Stimulated activated CD4-positive, alpha-beta T cell treated with anti-CD3 and anti-CD28 coated beads, Interleukin-15, amount 100 ng/mL, for 1 hour (primary cell): ENCODE measurements at regions not wholly inside any gene's neighbourhood (a gene's known extent, or its start where the extent isn't known, plus 50 kb on each side); places are given as distances from the start of the nearest gene placed in this dataset.

Experiments used
- DNase-seq, 2 donors: peaks; one replicate each; pipeline ENCODE4 v3.0.0-alpha.2; 2020; ENCODE audit warnings: low read depth in 1 of 2, low spot score in 1 of 2

DNA sequence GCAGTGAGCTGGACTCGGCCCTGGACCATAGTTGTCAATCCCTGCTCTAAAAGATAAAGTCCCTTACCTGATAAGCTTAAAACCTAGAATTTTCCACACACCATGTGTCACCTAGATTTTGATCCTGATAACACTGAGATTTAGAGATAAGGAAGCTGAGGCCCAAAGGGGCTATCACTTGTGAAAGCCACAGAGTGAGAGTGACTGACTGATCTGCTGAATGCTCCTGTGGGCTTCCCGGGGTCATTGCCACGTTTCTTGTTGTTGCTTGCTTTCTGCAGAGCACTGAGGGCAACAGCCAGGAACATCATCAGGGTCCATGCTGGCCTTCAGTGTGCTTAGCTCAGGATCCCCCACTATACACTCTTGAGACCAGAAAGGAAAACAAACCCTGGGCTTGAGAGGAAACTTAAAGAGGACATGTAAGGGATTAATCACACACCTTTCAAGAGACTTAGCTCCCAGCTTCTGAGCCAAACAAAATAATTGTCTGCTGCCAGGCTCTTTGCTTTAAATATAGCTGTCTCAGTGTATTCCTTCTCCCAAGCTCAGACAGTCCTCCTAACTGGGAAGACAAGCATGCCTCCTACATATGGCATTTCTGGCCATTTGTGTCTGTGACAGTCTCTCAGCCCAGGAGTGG, 82.6 kb upstream of the ARHGAP5 start:
- DNase-seq = no peak

DNA sequence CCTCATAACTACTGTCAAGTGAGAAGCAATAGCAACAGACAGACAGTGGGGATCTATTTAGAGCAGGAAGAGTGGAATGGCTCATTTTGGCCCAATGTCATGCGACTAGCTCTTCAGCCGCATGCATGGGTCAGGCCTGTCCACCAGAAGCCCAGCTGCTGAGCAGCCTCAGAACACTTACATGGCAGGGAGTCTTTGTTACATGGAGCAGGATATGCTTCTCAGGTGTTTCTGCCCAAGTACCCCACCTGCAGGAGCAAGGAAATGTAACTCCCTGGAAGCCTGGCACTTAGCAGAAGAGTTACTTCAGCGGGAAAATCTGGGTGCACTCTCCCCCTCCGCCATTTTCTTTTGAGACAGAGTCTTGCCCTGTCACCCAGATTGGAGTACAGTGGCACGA, 73.5 kb upstream of the ARHGAP5 start:
- no peak for DNase-seq

DNA sequence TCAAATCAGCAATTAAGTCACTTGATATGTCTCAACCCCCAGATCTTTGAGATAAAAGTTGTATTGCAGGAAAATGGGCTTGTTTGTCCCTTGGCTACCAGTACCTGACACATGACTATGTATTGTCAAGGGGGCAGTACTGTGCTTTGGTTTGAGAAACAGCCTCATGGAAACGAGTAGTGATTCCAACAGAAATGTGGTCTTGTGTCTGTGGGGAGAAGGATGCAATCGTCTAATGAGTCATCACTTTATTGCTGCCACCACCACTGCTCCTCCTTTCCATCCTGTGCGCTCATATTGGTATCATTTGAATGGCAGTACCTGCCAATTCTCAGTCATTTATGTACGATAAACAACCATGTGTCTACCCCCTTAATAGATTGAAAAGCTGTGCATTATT, 72.8 kb upstream of the ARHGAP5 start:
- DNase-seq = no peak

DNA sequence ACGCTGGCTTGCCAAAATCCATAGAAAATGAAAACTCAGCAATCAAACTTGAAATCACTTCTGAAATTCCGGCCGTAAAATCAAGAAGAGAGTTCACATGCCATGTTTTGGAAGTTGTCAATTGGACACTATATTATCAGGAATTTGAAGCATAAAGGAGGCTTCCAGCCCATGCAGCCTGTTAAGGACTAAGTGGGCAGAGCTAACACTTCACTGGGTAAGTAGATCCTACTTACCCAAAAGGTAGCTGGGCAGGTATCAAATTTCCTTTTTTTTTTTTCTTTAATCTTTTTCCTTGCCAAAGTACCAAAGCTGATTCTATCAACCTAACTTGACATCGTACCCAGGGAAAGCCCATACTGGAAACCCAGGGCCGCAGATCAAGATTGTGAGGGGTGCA, 71.5 kb upstream of the ARHGAP5 start:
- no peak for DNase-seq

DNA sequence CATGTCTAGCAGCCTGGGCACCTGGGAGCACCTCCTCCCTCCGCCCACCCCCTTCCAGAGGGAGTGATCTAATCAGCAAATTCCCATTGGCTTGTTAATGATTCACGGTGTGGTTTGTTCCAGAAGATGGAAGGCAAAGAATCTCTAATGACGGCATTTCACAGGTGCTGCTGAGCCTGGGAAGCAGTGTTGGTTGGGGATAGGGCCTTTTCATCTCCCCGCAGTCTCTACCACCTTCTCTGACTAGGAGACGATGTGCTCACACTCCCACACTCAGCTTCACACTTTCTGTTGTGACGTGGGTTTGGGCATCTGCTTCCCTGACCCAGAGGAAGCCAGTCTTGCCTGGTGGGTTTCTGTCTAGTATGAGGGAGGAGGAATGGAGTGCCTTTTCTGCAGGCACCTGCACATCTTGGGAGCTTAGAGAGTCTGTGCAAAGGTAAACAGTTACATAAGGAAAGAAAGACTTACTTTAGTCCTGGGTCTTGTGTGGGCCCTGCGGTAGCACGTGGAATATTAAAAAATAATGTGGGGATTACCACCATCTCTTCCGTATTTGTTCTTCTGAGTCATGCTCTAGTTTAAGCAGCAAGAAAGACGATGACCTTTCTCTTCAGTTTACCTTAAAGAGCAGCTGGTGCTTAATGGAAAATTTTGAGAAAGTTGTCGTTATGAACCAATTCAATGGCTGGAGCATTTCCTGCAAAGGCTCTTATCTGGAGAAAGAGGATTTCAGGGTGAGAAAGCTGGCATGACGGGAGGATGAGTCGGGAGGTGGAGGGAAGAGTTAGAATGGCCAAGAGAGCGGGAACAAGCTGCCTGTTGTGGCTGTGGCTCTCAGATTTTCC, 70.6 kb upstream of the ARHGAP5 start:
- DNase-seq = no peak

DNA sequence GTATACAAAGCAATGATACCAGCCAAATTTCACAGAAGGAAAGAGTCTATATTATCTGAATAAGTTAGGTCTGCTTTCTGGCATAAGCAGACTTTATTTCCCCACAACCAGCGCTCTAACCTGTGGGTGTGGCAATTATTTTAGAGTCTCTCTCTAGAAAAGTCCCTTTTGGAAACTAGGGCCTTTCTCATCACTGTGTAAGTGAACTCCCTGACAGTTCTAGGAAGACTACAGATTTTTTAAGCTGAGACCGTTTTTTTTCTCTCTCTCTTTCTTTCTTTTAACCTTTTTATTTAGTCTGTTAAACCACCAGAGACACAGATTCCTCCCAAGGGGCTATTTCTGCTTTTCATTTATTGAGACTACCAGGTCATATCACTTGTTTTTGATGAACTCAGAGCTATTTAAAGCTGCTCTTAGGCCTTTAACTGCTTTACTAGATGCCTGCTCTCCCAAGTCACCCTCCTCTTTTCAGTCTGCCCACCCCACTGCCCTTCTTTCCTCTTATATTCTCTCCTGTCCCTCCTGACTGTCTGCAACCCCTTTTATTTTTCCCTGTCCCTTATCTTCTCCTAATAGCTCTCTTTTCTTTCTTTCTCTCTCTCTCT, 69.2 kb upstream of the ARHGAP5 start:
- DNase-seq = no peak

DNA sequence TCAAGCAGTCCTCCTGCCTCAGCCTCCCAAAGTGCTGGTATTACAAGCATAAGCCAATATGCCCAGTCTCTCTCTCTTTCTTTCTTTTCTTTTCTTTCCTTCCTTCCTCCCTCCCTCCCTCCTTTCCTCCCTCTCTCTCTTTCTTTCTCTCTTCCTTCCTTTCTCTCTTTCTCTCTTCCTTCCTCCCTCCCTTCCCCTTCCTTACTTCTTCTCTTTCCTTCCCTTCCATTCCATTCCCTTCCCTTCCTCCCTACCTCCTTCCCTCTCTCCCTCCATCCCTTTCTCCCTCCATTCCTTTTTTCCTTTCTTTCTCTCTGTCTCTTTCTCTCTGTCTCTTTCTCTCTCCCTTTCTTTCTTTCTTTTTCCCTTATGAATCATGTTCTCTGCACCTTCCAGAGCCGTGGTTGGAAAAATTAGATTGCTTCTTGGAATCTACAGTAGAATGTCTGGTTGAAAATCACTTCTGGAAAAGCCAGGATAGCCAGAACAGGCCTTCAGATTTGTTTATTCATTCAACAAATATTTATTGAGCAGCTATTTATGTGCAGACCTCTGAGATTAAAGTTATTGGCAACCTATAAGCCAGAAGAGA, 68.4 kb upstream of the ARHGAP5 start:
- DNase-seq = no peak

DNA sequence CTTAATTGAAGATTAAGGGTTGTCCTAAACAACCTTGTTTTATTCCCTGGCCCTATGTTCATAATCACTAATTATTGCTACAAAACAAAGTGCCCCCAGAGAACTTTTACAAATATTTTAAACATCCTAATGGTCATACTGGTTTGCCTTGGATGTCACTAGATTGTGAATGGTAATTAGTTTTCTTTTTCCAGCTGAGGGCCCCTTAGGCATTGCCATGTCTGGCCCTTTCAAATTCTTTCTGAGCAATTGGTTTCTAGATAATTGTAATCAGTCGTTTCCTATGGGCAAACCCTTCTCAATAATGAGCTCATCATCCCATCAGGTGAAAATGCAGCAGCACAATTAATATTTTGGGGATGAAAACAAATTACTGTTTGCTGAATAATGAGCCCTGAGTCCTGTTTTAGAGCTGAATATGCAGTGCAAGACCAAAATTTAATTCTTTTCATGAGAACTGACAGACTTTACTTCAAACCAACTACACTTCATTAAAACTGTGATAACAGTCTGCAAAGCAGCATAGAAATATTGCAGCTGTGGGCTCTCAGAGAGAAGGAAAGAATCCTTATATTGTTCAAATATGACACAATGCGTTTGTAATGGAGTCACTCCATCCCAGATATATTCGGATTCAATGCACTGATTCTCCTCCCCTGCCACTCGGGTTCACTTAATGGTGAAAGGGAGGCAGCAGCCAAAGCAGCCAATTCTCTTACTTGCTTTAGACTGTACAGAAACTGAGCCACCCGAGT, 67.7 kb upstream of the ARHGAP5 start:
- DNase-seq = no peak

DNA sequence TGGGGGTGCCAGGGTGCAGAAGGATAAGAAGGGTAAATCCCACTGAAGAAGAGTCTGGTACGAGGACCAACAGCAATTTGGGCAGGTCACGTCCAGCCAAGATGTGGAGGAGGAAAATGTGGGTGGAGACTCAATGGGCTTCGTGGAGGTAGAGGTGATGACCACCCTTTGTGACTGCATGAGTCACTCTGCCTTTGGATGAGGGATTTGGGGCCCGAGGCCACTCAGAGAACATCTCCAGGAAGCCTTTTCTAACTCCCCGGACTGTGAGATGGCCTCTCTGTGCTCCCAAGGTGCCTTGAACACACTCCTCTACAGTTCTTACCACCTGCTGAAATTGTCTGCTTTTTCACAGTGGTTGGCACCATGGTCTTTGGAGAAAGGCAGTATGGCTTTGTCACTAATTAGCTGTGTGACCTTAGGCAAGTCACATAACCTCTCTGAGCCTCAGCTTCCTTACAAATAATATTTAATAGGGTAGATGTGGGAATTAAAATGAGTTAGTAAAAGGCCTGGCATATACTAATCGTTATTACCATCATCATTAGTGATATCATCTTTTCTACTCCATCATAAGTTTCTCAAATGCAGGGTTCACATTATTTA, 67.0 kb upstream of the ARHGAP5 start:
- no peak for DNase-seq

DNA sequence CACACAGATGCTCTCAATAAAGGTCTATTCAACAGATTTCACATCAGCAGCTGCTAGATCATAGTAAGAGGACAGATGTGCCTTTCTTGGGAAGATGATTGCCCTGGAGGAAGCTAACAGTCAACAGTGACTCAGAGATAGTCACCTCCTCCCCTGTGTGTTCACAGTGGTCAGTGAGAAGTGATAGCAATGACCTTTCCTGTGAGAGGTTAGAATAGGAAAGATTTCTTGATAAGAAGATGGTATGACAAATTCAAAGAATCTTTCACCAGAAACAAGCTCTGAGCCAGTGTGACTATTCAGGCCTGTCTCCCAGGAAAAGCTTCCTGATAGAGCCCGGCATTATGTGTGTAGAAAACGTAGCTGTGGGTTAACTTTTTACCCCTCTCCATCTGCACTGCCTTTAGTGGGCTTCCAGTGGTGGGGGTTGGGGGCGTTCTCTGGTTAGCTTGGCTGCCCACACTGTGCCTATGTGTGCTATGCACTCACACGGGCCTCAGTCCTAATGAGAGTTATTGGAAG, 66.4 kb upstream of the ARHGAP5 start:
- DNase-seq = no peak

DNA sequence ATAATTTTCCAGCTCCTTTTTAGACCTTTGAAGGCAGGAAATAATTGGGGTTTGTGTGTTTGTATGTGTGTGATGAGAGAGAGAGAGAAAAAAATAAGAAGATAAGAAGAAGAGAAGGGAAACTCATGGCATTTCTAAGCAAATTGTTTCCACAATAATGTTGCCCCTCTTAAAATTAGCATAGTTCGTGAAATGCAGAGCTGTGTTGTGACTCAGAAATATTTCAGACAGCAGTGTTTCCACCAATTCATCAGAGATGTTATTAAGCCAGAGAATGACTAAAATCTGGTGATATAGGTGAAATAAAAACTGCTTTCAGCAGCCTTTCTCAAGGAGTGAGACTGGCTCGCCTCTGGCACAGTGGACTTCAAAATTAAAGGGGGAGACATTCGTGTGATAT, 65.9 kb upstream of the ARHGAP5 start:
- DNase-seq = no peak

DNA sequence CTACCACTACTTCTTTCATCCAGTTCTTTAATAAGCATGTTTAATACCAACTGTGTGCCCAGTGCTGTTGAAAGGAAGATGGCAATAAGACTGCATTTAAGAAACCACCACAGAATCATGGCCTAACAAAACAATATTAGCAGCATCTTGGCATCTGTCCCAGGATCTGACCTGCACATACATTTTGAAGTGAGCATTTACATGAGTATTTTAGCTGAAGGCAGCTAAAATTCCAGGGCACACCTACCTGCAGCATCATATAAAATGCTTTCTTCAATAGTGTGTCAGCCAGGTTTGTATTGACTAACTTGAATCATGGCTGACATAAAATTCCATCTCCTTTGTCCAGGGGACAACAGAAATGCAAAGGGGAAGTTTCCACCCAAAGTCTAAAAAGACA, 65.0 kb upstream of the ARHGAP5 start:
- DNase-seq = no peak

DNA sequence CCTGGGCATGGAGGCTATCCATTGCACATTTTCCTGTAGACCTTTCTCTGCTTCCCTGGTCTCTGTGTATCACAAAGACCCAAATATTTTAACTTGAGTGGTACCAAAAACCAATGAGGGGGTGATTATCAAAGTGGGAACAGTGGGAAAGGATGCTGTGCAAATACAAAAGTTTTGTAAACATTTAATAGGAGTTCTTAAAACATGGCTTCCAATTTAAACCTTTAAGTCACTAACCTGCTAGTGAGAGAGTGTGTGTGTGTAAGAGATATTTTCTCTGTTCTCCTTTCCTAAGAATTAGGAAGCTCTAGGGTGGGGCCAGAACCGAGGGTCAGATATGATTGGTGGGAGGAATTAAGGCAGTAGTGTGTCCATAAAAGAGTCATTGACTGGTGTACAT, 64.5 kb upstream of the ARHGAP5 start:
- no peak for DNase-seq

DNA sequence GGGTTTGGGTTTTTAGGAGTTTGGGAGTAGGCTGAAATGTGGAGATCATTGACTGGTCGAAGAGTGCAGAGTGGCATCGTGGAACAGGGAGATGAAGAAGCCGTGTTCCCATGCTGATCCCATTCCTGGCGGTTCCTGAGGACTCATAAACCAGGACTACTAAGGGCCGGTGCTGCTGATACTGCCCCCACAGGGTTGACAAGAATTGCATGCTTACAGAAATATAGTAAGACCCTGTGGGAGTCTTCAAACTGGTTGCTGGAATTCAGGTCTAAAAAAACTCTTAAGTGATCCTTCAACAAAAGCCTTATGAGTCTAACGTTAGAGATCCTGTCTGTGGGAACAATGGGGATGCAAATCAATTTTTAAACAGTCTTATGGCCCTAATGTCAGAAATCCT, 64.0 kb upstream of the ARHGAP5 start:
- DNase-seq = no peak

DNA sequence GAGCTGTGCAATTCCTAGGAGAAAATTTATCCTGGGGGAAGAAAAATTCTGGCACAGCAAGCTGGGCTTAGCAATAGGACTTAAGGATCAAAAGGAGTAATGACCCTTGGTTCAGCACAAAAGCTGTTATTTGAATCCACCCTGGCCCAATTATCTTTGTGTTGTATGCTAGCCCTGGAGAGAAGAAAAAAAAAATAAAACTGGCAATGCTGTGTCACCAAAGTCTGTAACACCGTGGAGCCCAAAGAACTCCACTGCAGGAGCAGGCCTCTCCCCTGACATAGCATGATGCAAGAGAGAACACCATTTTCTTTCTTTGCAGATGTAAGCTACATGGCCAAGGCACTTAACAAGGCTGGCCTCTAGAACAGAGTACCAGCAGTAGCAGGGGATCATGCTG, 63.0 kb upstream of the ARHGAP5 start:
- DNase-seq = no peak

DNA sequence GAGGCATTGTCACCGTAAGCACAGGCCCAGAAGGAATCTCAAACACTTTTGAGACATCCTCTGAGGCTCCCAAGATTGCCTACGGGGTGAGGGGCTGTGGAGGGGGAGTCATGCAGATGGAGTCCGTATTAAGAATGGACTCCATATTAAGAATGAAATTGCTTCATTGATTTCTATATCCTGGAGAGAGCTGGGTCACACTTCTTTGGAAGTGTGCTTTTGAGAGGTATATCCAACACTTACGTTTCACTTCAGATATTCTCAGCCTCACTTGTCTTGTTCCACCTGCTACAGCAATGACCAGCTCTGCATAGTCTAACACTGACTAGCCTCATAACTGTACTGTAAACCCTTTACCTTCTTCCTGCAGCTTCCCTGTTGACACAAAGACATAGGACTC, 62.6 kb upstream of the ARHGAP5 start:
- no peak for DNase-seq

DNA sequence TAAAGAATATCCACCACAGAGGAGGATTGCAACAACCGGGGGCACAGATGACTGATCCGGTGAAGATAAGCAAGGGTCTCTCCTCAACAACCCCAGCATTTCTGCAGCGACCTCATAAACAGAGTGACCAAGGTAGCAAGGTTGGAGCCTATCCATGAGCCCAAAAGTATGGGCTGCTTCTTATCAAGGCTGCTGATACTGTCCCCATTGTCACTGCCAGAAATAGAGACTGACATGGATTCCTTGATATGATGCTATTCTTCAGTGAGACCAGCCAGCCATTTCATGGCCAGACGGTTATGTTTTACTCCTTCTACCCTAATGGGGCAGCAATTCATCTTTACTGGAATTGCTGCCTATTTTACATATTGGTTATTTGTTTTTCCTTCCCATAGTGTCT, 61.9 kb upstream of the ARHGAP5 start:
- DNase-seq = no peak

DNA sequence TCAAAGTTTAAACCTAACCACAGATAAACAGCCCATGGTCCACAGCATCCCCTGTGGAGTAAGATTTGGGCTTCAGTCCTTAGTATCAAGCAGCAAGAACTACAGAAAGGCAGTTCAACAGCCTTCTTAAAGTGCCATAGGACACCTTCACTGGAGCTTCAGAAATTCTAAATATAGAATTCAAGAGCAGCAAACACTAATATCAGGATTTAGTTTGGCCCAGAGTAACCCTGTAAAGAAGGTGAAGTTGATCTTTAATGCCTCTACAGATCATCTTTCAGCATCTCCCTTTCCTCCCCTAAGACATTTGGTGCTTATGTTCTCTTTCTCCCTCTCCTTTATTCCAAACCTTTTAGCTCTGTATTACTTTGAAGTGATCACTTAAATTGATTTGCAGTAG, 59.5 kb upstream of the ARHGAP5 start:
- DNase-seq = no peak

DNA sequence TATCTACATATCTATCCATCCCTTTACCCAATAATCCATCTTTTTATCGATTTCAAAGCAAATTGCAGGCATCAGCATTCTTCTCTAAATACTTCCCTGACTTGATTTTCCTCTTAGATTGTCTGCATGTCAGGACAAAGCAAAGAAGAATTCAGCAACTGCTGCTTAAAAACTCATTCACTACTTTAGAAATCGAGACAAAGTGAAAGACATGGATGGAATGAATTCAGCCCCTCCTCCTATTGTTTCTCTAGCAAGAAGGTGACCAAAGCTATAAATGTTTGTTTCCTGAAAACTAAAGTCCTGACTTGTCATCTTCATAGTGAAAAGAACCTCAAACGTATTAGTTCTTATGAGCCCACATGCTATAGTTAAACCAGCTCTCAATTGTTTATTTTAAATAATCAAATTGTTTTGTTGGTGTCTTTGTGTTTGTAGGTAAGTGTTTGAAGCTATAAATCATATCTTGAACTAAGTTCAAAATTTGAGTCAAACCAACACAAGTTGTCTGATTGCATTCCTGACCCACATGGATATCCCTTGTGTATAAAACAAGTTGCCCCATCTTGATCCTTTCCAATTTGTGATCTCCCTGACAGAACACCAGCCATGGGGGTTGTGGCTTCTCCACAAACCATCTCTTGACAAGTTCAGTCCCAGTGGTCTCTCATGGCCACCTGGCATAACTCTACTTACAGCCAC, 58.6 kb upstream of the ARHGAP5 start:
- DNase-seq = no peak

DNA sequence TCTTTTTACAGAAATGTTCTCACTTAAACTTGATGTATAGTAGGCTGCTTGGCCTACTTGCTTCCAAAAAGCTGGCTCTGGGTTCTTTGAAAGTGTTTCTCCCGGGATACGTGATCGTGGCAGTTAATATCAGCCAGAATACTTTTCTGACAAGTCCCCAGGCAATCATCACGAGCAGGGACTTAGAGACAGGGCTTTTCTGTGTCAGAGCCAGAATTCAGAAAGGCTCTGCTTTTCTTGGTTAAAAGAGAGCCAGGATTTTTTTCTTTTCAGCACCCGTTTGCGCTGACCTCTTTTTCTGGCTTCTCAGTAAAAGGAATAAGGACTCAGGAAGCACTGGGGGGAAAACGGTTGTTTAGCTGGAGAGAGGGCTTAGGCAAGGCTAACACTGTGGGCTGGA, 57.8 kb upstream of the ARHGAP5 start:
- no peak for DNase-seq
